HCT116 (cell line): ENCODE measurements at regions not wholly inside any gene's neighbourhood (a gene's known extent, or its start where the extent isn't known, plus 50 kb on each side); places are given as distances from the start of the nearest gene placed in this dataset.

Source experiments
- ATAC-seq: fragments of 200-7000 bp; cut with Tn5 transposase; 2 replicates; pipeline ENCODE4 v1.9.1; 2020; ENCODE audit warnings: mild to moderate bottlenecking, moderate library complexity
- BruUV-seq: library from RNA; stranded (reverse); fragments of 400-500 nt; replicated peaks from 2 replicates; lab custom pipeline; 2021; lab: Mats Ljungman, UMichigan
- CTCF ChIA-PET: fragments of 300-600 bp; sonication (Branson Sonifier 250); formaldehyde crosslinking; loops from one replicate; lab custom pipeline; 2021; ENCODE audit warnings: antibody characterized with exemption; lab: Charles Lee
- POLR2A ChIA-PET: fragments of 300-600, 350-600 bp; sonication (Branson Sonifier 250); formaldehyde crosslinking; loops from one replicate; lab custom pipeline; 2021; ENCODE audit warnings: antibody characterized with exemption; lab: Charles Lee
- RAD21 ChIA-PET, 2 experiments: fragments of 300-600 bp; sonication (Branson Sonifier 250); formaldehyde crosslinking; loops; one replicate each; lab custom pipeline; 2023; ENCODE audit warnings: low total read pairs in 2 of 2; ENCODE audit not compliant: uncharacterized antibody in 2 of 2, unreplicated experiment in 2 of 2, low non-redundant PET in 1 of 2; lab: Charles Lee
- DNase-seq: peaks from one replicate; pipeline ENCODE4 v3.0.0-alpha.2; 2010; ENCODE audit warnings: low read depth, low spot score
- H2AFZ ChIP-seq: fragments of 200-600 bp; shearing (Covaris generic), sonication (generic); 2 replicates; pipeline ENCODE4 v1.6.1; 2017; ENCODE audit warnings: low read depth, mixed run types, mixed read lengths, antibody characterized with exemption, low read length; ENCODE audit not compliant: poor library complexity, severe bottlenecking
- H3K27ac ChIP-seq: 2 replicates; pipeline ENCODE4 v1.5.1; 2012; ENCODE audit warnings: low read depth, low read length
- H3K27me3 ChIP-seq: fragments of 200-600 bp; sonication (generic); 2 replicates; pipeline ENCODE4 v1.6.1; 2016; ENCODE audit warnings: mixed run types, low read length, mixed read lengths; ENCODE audit not compliant: insufficient read depth
- H3K36me3 ChIP-seq, 2 experiments: fragments of 200-500 bp in 1 of 2; fragments of 200-600 bp in 1 of 2; sonication (Bioruptor generic) in 1 of 2; sonication (generic) in 1 of 2; 2 replicates each; pipeline versions ENCODE4 v1.5.1 to v1.6.1; 2014 to 2016; ENCODE audit warnings: low read length in 2 of 2, inconsistent platforms in 1 of 2, mixed read lengths in 1 of 2, mixed run types in 1 of 2; ENCODE audit not compliant: insufficient read depth in 2 of 2, control insufficient read depth in 1 of 2
- H3K4me1 ChIP-seq, 2 experiments: fragments of 200-600 bp in 1 of 2; sonication (generic) in 1 of 2; 2 replicates each; pipeline versions ENCODE4 v1.5.1 to v1.6.1; 2012 to 2017; ENCODE audit warnings: low read length in 2 of 2, inconsistent platforms in 1 of 2, mild to moderate bottlenecking in 1 of 2, mixed read lengths in 1 of 2, mixed run types in 1 of 2, moderate library complexity in 1 of 2; ENCODE audit not compliant: insufficient read depth in 2 of 2, control insufficient read depth in 1 of 2
- H3K4me2 ChIP-seq: fragments of 200-600 bp; sonication (generic); 2 replicates; pipeline ENCODE4 v1.6.1; 2017; ENCODE audit warnings: mixed run types, low read length, mixed read lengths
- H3K4me3 ChIP-seq, 2 experiments: fragments of 200-600 bp in 1 of 2; sonication (generic) in 1 of 2; replicated peaks in 1 of 2; 2 replicates each; pipeline ENCODE4 v1.5.1; 2011 to 2016; ENCODE audit warnings: low read length in 2 of 2, control low read depth in 1 of 2, low read depth in 1 of 2, mild to moderate bottlenecking in 1 of 2, mixed read lengths in 1 of 2, mixed run types in 1 of 2
- H3K79me2 ChIP-seq: fragments of 200-600 bp; sonication (generic); 2 replicates; pipeline ENCODE4 v1.6.1; 2017; ENCODE audit warnings: mild to moderate bottlenecking, mixed run types, low read length, moderate library complexity, mixed read lengths; ENCODE audit not compliant: insufficient read depth
- H3K9ac ChIP-seq: fragments of 200-600 bp; sonication (generic); 2 replicates; pipeline ENCODE4 v1.6.1; 2016; ENCODE audit warnings: low read length, mixed read lengths
- H3K9me2 ChIP-seq: fragments of 200-600 bp; sonication (generic), shearing (Covaris generic); 2 replicates; pipeline ENCODE4 v1.6.1; 2017; ENCODE audit warnings: mixed run types, mild to moderate bottlenecking, moderate library complexity; ENCODE audit not compliant: insufficient read depth
- H3K9me3 ChIP-seq, 2 experiments: fragments of 200-500 bp in 1 of 2; fragments of 200-600 bp in 1 of 2; sonication (Bioruptor generic) in 1 of 2; sonication (generic) in 1 of 2; 2 replicates each; pipeline ENCODE4 v1.6.1; 2014 to 2017; ENCODE audit warnings: low read length in 2 of 2, mixed read lengths in 2 of 2, inconsistent platforms in 1 of 2, low read depth in 1 of 2, mild to moderate bottlenecking in 1 of 2, mixed run types in 1 of 2, moderate library complexity in 1 of 2; ENCODE audit not compliant: control insufficient read depth in 1 of 2, insufficient read depth in 1 of 2
- H4K20me1 ChIP-seq: fragments of 200-600 bp; sonication (generic), shearing (Covaris generic); 2 replicates; pipeline ENCODE4 v1.6.1; 2017; ENCODE audit warnings: mixed run types, mild to moderate bottlenecking, moderate library complexity; ENCODE audit not compliant: insufficient read depth
- CBX3 ChIP-seq: IDR thresholded peaks from 2 replicates; pipeline ENCODE4 v1.6.1; 2012; ENCODE audit warnings: low read depth
- CEBPB ChIP-seq: IDR thresholded peaks from 2 replicates; pipeline ENCODE4 v1.6.1; 2012; ENCODE audit warnings: low read depth
- EGR1 ChIP-seq: IDR thresholded peaks from 2 replicates; pipeline ENCODE4 v1.6.1; 2012; ENCODE audit warnings: low read depth
- ELF1 ChIP-seq: IDR thresholded peaks from 2 replicates; pipeline ENCODE4 v1.6.1; 2012; ENCODE audit warnings: low read depth, borderline replicate concordance
- EZH2 ChIP-seq: fragments of 200-600 bp; sonication (generic); IDR thresholded peaks from 2 replicates; pipeline ENCODE4 v1.6.1; 2017; ENCODE audit warnings: antibody characterized with exemption, mixed run types
- FOSL1 ChIP-seq: IDR thresholded peaks from 2 replicates; pipeline ENCODE4 v1.6.1; 2012; ENCODE audit warnings: low read depth
- JUND ChIP-seq: IDR thresholded peaks from 2 replicates; pipeline ENCODE4 v1.6.1; 2012
- POLR2A ChIP-seq: IDR thresholded peaks from 2 replicates; pipeline ENCODE4 v1.7.0; 2011; ENCODE audit warnings: borderline replicate concordance; ENCODE audit not compliant: insufficient read depth, insufficient read length; ENCODE audit errors: extremely low read depth
- POLR2AphosphoS5 ChIP-seq: IDR thresholded peaks from 2 replicates; pipeline ENCODE4 v1.6.1; 2011; ENCODE audit warnings: mild to moderate bottlenecking, low read depth, low read length, moderate library complexity
- RAD21 ChIP-seq: IDR thresholded peaks from 2 replicates; pipeline ENCODE4 v1.6.1; 2012; ENCODE audit warnings: low read depth, mild to moderate bottlenecking
- SP1 ChIP-seq: IDR thresholded peaks from 2 replicates; pipeline ENCODE4 v1.6.1; 2012; ENCODE audit warnings: low read depth
- SRF ChIP-seq: IDR thresholded peaks from 2 replicates; pipeline ENCODE4 v1.6.1; 2012; ENCODE audit warnings: low read depth
- YY1 ChIP-seq: IDR thresholded peaks from 2 replicates; pipeline ENCODE4 v1.6.1; 2011; ENCODE audit warnings: low read length, low read depth, moderate library complexity, mild to moderate bottlenecking; ENCODE audit not compliant: insufficient replicate concordance; ENCODE audit errors: extremely low read depth
- ZFX ChIP-seq: fragments of 450-650 bp; IDR thresholded peaks from 2 replicates; pipeline ENCODE4 v1.6.1; 2017
- intact Hi-C: fragments of 100-400 bp; cut with micrococcal nuclease; formaldehyde crosslinking; loops from 2 replicates; pipeline ENCODE4 v1.10.0; 2022
- TF ChIP-seq, protein P1 (sequence below), 3 experiments: fragments of 200-600 bp in 1 of 3; sonication (generic) in 1 of 3; IDR thresholded peaks in 2 of 3; conservative IDR thresholded peaks in 1 of 3; 2 replicates each; pipeline ENCODE4 v1.5.1; 2012 to 2017; ENCODE audit warnings: low read depth in 2 of 3, low read length in 2 of 3, antibody characterized with exemption in 1 of 3, borderline replicate concordance in 1 of 3, control low read depth in 1 of 3, mild to moderate bottlenecking in 1 of 3, mixed read lengths in 1 of 3, mixed run types in 1 of 3, moderate library complexity in 1 of 3; ENCODE audit not compliant: insufficient read depth in 1 of 3
- TF ChIP-seq, protein P2 (sequence below): IDR thresholded peaks from 2 replicates; pipeline ENCODE4 v1.6.1; 2012
- TF ChIP-seq, protein P3 (sequence below): IDR thresholded peaks from 2 replicates; pipeline ENCODE4 v1.6.1; 2012
- TF ChIP-seq, protein P4 (sequence below): IDR thresholded peaks from 2 replicates; pipeline ENCODE4 v1.6.1; 2011; ENCODE audit warnings: mild to moderate bottlenecking, low read length, moderate library complexity; ENCODE audit not compliant: insufficient replicate concordance; ENCODE audit errors: extremely low read depth

DNA sequence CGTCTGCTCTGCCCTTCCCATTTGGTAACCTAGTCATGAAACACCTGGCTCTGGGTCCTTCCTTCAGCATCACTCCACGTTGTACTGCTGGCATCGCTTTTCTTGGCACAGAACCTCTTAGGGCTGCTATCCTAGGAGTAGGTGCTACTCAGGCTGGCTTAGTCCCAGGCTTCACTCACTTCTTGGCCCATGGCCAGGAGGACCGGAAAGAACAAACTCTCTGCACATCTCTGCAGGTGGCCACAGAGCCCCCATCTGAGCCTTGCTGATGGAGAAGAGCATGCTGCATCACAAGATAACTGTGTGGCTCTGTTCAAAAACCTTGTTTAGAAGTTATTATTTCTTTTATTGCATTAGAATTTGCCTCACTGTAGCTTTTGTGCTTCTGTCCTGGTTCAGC is 447.2 kb upstream of the TNP1 start:
- Histone ChIP-seq H3K27me3 (peaks cover 37% of the 10 kb centered on the region; the same call in 1 of the 2 replicates), H3K79me2 (no peaks in the 10 kb centered on the region), H3K4me3 (no peak overlapping the region), H3K9me3 (no peaks in the 10 kb centered on the region), H3K36me3 (no peaks in the 10 kb centered on the region), H4K20me1 (no peaks in the 10 kb centered on the region), H3K4me1 (no peaks in the 10 kb centered on the region), H3K9me2 (no peaks in the 10 kb centered on the region), H3K9ac (no peak overlapping the region), H2AFZ (no peak overlapping the region), H3K4me2 (no peak overlapping the region), H3K27ac (no peak overlapping the region)
- ChIA-PET RAD21 (no interaction called here), CTCF (no interaction called here), POLR2A (interaction anchor here (0.6 kb wide), 1 partner anchor 68 kb away, joined by 3 read pairs; no protein-coding TSS in a partner anchor)
- no peak for ATAC-seq
- intact Hi-C loops, result no loop called here
- BruUV-seq, result no TSS peak
- TF ChIP-seq, protein P1, sequence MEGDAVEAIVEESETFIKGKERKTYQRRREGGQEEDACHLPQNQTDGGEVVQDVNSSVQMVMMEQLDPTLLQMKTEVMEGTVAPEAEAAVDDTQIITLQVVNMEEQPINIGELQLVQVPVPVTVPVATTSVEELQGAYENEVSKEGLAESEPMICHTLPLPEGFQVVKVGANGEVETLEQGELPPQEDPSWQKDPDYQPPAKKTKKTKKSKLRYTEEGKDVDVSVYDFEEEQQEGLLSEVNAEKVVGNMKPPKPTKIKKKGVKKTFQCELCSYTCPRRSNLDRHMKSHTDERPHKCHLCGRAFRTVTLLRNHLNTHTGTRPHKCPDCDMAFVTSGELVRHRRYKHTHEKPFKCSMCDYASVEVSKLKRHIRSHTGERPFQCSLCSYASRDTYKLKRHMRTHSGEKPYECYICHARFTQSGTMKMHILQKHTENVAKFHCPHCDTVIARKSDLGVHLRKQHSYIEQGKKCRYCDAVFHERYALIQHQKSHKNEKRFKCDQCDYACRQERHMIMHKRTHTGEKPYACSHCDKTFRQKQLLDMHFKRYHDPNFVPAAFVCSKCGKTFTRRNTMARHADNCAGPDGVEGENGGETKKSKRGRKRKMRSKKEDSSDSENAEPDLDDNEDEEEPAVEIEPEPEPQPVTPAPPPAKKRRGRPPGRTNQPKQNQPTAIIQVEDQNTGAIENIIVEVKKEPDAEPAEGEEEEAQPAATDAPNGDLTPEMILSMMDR (IDR thresholded peaks at IDR 0.05 in 2 of 3, conservative IDR thresholded peaks at IDR 0.05 in 1 of 3; ENCODE audit: borderline replicate concordance in 1 of 3, insufficient read depth in 1 of 3, low read depth in 2 of 3, low read length in 2 of 3), result no peak
- TF ChIP-seq YY1 (no peak), SP1 (no peak), ELF1 (no peak), FOSL1 (no peak), RAD21 (no peak), POLR2A (no peak), ZFX (no peak), CBX3 (no peak), JUND (no peak), EZH2 (no peak), POLR2AphosphoS5 (no peak), CEBPB (no peak), SRF (no peak), EGR1 (no peak)
- TF ChIP-seq, protein P2, sequence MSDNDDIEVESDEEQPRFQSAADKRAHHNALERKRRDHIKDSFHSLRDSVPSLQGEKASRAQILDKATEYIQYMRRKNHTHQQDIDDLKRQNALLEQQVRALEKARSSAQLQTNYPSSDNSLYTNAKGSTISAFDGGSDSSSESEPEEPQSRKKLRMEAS, result no peak
- TF ChIP-seq, protein P3, sequence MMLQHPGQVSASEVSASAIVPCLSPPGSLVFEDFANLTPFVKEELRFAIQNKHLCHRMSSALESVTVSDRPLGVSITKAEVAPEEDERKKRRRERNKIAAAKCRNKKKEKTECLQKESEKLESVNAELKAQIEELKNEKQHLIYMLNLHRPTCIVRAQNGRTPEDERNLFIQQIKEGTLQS, result no peak
- TF ChIP-seq, protein P4, sequence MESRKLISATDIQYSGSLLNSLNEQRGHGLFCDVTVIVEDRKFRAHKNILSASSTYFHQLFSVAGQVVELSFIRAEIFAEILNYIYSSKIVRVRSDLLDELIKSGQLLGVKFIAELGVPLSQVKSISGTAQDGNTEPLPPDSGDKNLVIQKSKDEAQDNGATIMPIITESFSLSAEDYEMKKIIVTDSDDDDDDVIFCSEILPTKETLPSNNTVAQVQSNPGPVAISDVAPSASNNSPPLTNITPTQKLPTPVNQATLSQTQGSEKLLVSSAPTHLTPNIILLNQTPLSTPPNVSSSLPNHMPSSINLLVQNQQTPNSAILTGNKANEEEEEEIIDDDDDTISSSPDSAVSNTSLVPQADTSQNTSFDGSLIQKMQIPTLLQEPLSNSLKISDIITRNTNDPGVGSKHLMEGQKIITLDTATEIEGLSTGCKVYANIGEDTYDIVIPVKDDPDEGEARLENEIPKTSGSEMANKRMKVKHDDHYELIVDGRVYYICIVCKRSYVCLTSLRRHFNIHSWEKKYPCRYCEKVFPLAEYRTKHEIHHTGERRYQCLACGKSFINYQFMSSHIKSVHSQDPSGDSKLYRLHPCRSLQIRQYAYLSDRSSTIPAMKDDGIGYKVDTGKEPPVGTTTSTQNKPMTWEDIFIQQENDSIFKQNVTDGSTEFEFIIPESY, result no peak
- DNase-seq, result no peak
